SH-SY5Y (cell line): ENCODE measurements at regions not wholly inside any gene's neighbourhood (a gene's known extent, or its start where the extent isn't known, plus 50 kb on each side); places are given as distances from the start of the nearest gene placed in this dataset.

ENCODE experiments used
- GATA2 ChIP-seq: IDR thresholded peaks from 2 replicates; pipeline ENCODE4 v1.6.1; 2011; ENCODE audit warnings: mild to moderate bottlenecking, low read depth, low read length
- GATA3 ChIP-seq: IDR thresholded peaks from 2 replicates; pipeline ENCODE4 v1.6.1; 2011; ENCODE audit warnings: low read depth, mild to moderate bottlenecking, low read length, moderate library complexity

DNA sequence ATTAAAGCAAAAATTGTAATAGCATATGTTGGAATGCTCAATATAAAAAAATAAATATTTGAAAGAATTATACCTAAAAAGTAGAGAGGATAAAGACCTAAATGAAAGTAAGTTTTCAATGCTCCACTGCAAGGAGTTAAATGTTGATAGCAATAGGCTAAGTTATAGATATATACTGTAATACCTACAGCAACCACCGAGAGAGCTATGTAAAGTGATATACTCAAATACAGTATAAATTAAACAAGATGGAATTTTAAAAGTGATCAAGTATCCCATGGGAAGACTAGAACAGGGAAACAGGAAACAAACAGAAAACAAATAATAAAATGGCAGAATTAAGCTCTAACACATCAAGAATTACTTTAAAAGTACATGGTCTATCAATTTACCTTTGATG lies 73.9 kb downstream of the CASP3 start:
- no peak for TF ChIP-seq GATA3
- no peak for TF ChIP-seq GATA2

DNA sequence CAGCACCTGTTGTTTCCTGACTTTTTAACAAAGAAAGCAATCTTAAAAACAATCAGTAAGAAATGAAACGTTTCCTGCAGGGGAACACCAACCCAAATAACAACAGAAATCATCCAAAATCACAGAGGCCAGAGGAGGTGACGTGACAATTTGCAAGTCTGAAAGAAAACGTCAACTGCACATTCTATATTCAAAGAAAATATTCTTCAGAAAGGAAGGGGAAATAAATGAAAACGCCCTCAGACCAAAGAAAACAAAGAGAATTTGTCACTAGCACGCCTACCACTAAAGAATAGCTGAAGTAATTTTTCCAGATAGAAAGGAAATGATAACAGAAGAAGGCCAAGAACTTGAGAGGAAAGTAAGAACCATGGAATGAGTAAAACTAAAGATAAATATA lies 74.4 kb downstream of the CASP3 start:
- no peak for TF ChIP-seq GATA3
- TF ChIP-seq GATA2 = no peak

GRCh38 chr4:184573701-184574100 lies 75.5 kb downstream of the CASP3 start:
- no peak for TF ChIP-seq GATA2
- TF ChIP-seq GATA3 = no peak

DNA sequence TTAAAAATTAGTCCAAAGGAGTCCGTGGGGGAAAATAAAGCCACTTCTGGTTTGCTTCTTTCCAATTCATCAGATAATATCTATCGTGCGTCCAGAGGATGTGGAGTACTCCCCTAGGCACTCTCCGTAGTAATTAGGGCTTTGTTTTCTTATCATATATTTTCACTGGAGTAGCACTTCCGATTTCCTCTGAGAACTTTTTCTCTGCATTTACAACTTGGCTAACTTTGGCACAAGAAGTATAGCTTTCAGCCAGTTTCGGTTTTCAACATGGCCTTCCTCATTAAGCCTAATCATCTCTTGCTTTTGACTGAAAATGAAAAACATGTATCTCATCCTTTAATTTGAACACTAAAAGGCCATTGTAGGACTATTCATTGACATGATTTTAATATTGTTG lies 80.5 kb downstream of the CASP3 start:
- TF ChIP-seq GATA3 = no peak
- peak; percentile 30; the same call in 1 of the 2 replicates for TF ChIP-seq GATA2

- no peak for TF ChIP-seq GATA3
- no peak for TF ChIP-seq GATA2
Observed at GRCh38 chr4:184563621-184564020, 85.6 kb downstream of the CASP3 start.

- TF ChIP-seq GATA3 = no peak
- no peak for TF ChIP-seq GATA2
Observed at GRCh38 chr4:184558996-184559395, 84.6 kb upstream of the IRF2 start.

DNA sequence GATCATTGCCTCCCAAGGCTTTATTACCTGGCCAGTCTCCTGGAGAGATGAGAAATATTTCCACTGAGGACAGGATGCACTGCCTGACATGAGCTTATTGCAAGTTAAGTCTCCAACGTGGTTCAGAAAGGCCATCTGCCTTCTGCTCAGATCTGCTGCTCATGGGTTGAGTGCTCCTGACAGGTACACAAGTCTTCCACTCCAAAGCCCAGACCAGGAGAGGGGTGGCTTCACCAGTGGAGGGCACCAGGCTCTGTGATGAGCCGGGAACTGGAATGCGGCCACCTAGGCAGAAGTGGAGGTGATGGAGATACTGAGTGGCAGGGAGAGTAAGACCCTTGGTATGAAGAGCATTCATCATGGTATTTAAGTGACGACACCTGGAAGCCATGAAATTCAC lies 79.5 kb upstream of the IRF2 start:
- TF ChIP-seq GATA3 (no peak), GATA2 (no peak)

GRCh38 chr4:184550476-184550875 lies 76.1 kb upstream of the IRF2 start:
- no peak for TF ChIP-seq GATA2
- TF ChIP-seq GATA3 = no peak

DNA sequence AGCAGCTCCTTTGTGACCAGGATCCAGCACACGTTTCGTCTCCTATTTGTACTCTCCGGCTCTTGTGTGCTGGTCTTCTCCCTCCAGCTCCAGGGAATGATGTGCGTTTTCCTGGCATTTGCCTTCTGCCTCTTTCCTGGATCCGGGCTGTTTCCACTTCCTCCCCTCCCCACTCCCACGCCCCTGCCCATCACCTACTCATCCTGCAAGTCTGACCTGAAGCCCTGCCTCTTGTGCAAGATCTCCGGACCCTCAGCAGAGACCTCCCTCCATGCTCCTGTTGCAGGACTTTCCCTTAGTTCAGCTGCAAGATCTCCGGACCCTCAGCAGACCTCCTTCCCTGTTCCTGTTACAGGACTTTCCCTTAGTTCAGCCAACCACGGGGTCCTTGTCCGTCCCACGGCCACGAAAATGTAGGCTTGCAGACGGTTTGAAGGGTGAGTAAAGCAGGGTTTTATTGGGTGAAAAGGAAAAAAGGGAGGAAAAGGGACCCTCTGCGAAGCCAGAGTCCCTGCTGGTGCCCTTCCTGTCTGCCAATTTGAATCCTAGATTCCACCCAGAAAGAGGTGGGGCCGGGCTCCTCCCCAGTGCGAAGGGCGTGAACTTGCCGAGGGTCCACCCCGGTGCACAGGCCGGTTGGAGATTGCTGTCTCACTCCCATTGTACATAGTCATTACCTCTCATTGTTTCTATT lies 74.4 kb upstream of the IRF2 start:
- TF ChIP-seq GATA2 (no peak), GATA3 (no peak)

GRCh38 chr4:184548316-184548647 lies 73.9 kb upstream of the IRF2 start:
- TF ChIP-seq GATA3 (no peak), GATA2 (no peak)

DNA sequence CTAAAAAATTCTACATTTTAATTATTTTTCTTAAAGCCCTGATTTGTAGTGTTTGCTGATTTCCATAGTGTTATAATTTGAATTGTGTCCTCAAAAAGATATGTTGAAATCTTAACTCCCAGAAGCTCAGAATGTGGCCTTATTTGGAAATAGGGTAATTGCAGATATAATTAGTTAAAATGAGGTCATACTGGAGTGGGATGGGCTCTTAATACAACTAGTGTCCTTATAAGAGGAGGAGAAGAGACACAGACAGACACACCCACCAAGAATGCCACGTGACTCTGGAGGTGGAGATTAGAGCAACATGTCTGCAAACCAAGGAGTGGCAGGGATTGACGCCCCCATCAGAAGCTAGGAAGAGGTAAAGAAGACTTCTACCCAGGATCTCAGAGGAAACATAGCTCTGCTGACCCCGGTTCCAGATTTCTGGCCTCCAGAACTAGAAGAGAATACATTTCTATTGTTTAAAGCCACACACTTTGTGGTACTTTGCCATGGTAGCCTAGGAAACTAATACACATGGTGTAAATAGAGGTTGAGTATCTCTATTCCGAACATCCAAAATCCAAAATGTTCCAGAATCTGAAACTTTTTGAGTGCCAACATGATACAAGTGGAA lies 70.5 kb upstream of the IRF2 start:
- TF ChIP-seq GATA3 = no peak
- no peak for TF ChIP-seq GATA2

DNA sequence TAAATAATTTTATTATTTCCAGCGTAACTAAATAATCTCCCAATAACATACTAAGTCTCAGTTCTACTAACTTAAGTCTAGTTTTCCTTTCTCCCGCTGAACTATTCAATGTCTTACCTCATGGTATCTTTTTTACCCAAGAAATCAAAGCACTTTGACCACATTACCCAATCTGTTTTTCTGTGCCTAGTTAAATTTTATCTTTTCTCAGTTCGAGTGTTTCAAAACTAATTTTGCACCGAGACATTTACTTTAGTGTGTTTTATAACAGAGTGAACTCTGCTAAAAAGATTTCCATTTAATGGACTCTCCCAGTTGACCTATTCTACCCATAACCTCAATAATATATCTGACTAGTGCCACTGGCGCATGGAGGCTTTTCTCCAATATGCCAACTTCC lies 67.6 kb upstream of the IRF2 start:
- TF ChIP-seq GATA2 (no peak), GATA3 (no peak)

GRCh38 chr4:184540307-184540706 lies 66.0 kb upstream of the IRF2 start:
- TF ChIP-seq GATA2 (no peak), GATA3 (no peak)

GRCh38 chr4:184538023-184538599 lies 63.8 kb upstream of the IRF2 start:
- TF ChIP-seq GATA3 = no peak
- no peak for TF ChIP-seq GATA2

DNA sequence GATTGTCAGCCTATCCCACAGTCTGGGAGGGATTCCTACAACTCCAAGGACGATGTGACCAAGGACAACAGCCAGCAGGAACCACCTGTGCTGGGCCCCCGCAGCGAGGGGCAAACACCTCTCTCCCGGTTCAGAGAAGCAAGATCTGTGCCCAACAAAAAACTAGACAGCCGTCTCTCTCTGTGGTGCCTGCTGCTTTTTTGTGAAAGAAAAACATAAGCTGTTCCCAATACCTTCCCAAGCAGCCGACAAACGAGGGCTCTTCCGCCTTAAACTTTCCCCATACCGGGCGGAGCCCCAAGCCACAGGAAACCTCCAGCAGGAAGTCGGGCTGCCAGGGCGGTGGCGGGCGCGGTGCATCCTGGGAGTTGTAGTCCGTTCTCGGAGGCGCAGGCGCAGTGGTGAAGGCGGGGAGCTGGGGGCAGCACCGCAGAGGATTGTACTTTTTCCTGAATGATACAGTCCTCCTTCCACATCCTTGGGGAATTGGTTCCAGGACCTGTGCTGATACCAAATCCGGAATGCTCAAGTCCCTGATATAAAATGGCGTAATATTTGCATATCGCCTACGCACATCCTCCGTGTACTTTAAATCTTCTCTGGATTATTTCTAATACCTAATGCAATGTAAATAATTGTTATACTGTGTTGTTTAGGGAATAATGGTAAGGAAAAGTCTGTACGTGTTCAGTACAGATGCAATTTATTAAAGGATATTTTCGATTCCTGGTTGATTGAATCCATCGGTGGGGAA lies 63.1 kb upstream of the IRF2 start:
- TF ChIP-seq GATA2 (no peak), GATA3 (no peak)

DNA sequence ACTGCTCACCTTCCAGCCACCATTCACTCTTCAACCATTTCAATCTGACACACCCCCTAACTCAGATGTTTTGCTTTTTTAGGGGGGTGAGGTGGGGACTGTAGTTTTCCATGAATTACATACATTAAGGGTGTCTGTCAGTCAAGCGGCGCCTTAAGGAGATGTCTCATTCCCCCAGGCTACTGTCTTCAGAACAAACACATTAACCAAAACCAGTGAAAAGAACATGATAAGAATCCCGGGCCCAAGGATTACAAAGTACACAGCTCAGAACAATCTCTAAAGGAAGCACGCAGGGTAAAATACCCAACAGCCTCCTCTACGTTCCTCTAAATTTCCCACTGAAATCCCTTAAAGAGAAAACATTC lies 62.5 kb upstream of the IRF2 start:
- no peak for TF ChIP-seq GATA3
- TF ChIP-seq GATA2 = no peak
